ENCODE measurements at regions not wholly inside any gene's neighbourhood (a gene's known extent, or its start where the extent isn't known, plus 50 kb on each side); places are given as distances from the start of the nearest gene placed in this dataset.
"Not testable (repeated sequence)": the region's sequence is repeated elsewhere in the genome, so short reads cannot be mapped to it uniquely, and the experiment has no call there.

- no peak for DNase-seq
These were observed 133.2 kb upstream of the RFX3 start for GRCh38 chr9:3658964-3659363.

DNA sequence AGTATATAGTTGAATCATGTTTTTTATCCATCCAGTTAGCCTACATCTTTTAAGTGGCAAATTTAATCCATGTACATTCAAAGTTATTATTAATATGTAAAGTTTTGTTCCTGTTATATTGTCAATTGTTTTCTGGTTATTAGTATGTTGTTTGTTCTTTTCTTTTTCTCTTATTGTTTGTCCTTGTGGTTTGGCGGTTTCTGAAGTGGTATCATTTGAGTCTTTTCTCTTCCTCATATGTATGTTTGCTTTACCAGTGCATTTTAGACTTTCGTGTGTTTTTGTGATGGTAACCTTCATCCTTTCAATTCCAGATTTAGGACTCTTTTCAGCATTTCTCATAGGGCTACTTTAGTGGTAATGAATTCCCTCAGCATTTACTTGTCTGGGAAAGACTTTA is 130.4 kb upstream of the RFX3 start:
- DNase-seq, result no peak

DNA sequence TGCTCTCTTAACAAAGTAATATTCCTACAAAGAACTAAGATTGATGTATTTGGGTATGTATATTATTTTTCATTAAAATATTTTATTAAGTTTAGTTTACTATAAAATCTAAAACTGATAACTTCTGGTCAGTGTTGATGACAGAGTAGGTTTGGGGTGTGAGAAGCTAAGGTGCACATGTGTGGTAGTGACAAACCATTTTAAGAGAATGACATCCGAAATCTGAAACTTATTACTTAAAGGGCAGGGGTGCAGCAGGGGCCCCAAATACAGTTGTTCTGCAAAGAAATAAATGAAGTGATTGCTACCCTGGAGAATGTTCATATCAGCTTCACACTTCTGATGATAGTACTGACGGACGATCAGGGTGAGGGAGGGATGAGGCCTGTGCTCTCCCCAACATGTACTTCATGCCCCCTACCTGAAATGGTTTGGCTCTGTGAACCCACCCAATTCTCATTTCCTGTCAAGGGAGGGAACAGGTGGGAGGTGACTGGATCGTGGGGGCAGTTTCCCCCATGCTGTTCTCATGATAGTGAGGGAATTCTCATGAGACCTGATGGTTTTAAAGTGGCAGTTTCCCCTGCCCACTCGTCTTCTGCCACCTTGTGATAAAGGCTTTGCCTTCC is 125.3 kb upstream of the RFX3 start:
- DNase-seq, result no peak

GRCh38 chr9:3648722-3649246 is 123.0 kb upstream of the RFX3 start:
- DNase-seq, result no peak

GRCh38 chr9:3648266-3648665 is 122.5 kb upstream of the RFX3 start:
- DNase-seq, result no peak

- no peak for DNase-seq
These were observed 121.9 kb upstream of the RFX3 start for GRCh38 chr9:3647652-3648051.

DNA sequence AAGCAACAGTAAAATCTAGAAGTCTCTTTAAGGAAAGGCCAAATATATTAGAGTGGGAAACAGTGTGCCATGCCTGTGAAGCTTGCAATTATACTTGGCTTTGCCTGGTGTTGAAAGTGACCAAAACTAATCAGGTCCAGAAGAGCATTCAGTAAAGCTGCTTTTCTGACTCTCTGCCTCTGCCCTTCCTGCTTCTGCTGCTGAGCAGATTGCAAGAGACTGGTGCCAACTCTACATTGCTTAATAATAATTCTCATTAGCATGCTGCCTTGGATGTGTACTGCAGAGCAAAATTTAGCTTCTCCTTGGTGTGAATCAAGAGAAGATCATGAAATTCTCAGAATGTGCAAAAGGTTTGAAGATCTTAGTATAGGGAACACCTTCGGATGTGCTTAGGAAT is 120.4 kb upstream of the RFX3 start:
- no peak for DNase-seq

GRCh38 chr9:3642075-3642474 is 116.3 kb upstream of the RFX3 start:
- DNase-seq, result not testable (repeated sequence)

GRCh38 chr9:3629495-3629894 is 103.7 kb upstream of the RFX3 start:
- DNase-seq, result no peak

- DNase-seq, result no peak
These were observed 102.4 kb upstream of the RFX3 start for GRCh38 chr9:3628239-3628638.

GRCh38 chr9:3608011-3608410 is 82.2 kb upstream of the RFX3 start:
- DNase-seq, result no peak

DNA sequence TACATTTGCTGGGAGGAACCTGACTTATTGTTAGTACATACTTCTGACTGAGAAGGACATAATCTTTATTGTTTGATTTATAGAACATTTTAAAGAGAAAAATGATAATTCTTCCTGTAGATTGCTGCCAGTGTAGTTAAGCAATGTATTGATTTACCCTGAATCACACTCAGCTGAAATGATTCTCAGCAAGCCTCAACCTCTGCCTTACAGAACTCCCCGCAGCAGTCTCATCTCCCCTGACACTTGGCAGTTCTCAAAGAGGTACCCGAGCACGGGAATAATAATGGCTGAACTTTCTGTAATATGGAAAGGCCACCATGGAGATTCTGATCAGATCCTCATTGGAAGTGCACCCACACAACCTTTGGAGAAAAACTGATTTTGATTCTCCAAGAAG is 74.9 kb upstream of the RFX3 start:
- no peak for DNase-seq

DNA sequence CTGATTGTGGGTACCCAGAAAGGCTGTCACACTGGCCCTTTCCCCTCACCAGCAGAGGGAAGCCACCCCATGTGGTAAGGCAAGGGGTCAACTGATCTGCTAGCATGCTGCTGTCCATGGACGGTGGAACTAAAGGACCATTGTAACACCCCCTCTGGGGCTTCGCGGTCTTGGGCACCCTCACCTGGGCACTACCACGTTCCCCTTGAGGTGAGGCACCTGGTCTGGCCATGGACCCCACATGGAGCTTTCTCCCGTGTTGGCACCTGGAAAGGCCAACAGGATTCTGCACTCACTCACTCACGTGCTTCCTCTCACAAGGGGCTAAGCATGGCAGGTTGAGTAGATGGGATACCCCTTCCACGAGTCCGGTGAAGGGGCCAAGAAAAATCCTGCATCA is 72.0 kb upstream of the RFX3 start:
- DNase-seq, result no peak

DNA sequence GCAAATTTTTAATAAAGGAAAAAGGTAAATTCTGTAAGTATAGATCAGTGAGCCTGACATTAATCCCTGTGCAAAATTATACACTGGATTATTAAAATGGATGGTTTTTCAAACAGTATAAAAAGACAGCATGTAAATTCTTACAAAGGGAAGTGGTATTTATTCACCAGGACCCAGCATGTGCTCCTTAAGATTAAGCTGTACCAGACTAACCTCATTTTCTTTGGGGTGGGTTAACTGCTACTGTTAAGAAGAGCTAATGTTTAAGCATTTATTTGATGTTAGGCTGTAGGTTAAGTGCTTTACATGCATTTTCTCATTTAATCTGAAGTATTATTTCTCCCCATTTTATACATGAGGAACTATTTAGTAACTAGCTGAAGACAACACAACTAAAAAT is 60.3 kb upstream of the RFX3 start:
- DNase-seq, result no peak

DNA sequence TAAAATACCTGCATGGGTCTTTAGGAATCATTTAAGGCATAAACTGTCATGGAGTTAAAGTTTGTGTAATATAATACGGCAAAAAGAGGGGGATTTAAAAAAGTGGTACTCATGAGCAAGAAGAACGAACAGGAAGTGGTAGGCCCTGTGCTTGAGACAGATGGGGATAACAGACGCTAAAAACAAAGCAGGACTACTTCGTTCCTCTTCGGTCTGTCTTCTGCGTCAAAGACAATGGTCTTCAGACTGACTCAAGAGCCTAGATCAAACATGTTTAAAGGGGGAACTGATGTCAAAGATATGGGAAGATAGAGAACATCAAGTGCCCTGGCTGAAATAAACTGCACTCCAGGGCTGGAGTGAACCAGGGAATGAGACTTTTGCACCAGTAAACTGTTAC is 59.8 kb upstream of the RFX3 start:
- DNase-seq, result no peak

GRCh38 chr9:3578786-3579185 is 53.0 kb upstream of the RFX3 start:
- DNase-seq, result no peak

DNA sequence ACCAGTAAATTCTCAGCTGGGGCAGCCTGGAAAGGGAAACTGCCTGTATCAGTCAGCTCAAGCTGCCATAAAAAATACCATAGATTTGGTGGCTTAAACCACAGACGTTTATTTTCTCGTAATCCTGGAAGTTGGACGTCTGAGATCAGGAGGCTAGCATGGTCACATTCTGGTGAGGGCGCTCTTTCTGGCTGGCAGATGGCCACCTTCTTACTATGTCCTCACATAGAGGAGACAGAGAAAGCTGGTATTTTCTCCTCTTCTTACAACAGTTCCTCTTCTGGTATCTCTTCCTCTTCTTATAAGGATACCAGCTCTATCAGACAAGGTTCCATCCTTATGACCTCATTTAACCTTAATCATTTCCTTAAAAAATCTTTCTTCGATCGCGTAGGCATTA is 50.5 kb upstream of the RFX3 start:
- no peak for DNase-seq

DNA sequence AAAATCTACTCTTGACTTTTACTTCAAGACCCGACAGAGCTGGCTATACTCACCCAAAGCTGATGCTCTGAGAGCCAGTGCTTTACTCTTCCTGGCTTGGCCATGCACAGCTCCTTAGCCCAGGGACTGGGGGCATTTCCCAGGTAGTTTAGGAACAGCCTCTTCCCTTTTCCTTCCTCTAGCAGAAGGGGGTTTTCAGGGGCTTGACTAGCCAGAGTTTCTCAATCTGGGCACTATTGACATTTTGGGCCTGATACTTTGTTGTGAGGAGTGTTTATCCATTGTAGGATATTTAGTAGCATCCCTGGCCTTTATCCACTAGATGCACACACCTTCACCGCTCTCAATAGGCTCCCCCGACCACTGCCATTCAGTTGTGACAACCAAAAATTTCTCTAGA is 50.0 kb upstream of the RFX3 start:
- DNase-seq, result no peak

Measured in activated T-cell treated with anti-CD3 and anti-CD28 coated beads for 4 hours (primary cell).